K562 (cell line): ENCODE measurements at regions not wholly inside any gene's neighbourhood (a gene's known extent, or its start where the extent isn't known, plus 50 kb on each side); places are given as distances from the start of the nearest gene placed in this dataset.

Experiments
- ATAC-seq: fragments of 200-7000 bp; cut with Tn5 transposase; 3 replicates; pipeline ENCODE4 v1.9.1; 2020; ENCODE audit warnings: moderate library complexity
- BruUV-seq: library from RNA; stranded (reverse); fragments of 400-500 nt; replicated peaks from 2 replicates; lab custom pipeline; 2021; lab: Mats Ljungman, UMichigan
- CTCF ChIA-PET: fragments of 300-600 bp; formaldehyde crosslinking; extraction: SDS; loops from one replicate; lab custom pipeline; 2021; ENCODE audit warnings: low intra/inter-chr PET ratio; lab: Yijun Ruan, JAX
- POLR2A ChIA-PET: fragments of 300-600, 350-650 bp; sonication (Branson Sonifier 250); formaldehyde crosslinking; extraction: SDS; loops from one replicate; lab custom pipeline; 2021; ENCODE audit warnings: antibody characterized with exemption, inconsistent platforms; lab: Yijun Ruan, JAX
- DNase-seq, 4 experiments: peaks; one replicate each; pipeline versions ENCODE4 v3.0.0 to v3.0.0-alpha.2; 2011 to 2018; ENCODE audit warnings: low spot score in 3 of 4, mixed read lengths in 3 of 4; ENCODE audit errors: extremely low read depth in 1 of 4
- FAIRE-seq: peaks from 2 replicates; lab custom pipeline; 2011; peaks lifted over from hg19 to GRCh38; lab: Jason Lieb, UNC
- H2AFZ ChIP-seq: 2 replicates; pipeline ENCODE4 v1.6.0; 2011; ENCODE audit warnings: low read depth, low read length, control low read depth, inconsistent platforms
- H3K27ac ChIP-seq: fragments of 200-600 bp; 3 replicates; pipeline ENCODE4 v1.8.0; 2011; ENCODE audit warnings: low read depth, mild to moderate bottlenecking, control low read depth, inconsistent platforms, low read length, moderate library complexity, mixed read lengths; ENCODE audit errors: extremely low read depth
- H3K27me3 ChIP-seq, 2 experiments: fragments of 300-600 bp in 1 of 2; 2 replicates in 1 of 2; 3 replicates in 1 of 2; pipeline versions ENCODE4 v1.6.0 to v1.8.0; 2011; ENCODE audit warnings: inconsistent platforms in 2 of 2, low read length in 2 of 2, mild to moderate bottlenecking in 1 of 2, mixed read lengths in 1 of 2, moderate library complexity in 1 of 2; ENCODE audit not compliant: control insufficient read depth in 2 of 2, insufficient read depth in 2 of 2
- H3K36me3 ChIP-seq: fragments of 300-600 bp; 3 replicates; pipeline ENCODE4 v1.8.0; 2011; ENCODE audit warnings: mild to moderate bottlenecking, low read length, inconsistent platforms; ENCODE audit not compliant: control insufficient read depth, insufficient read depth
- H3K4me1 ChIP-seq, 2 experiments: fragments of 200-600 bp in 1 of 2; replicated peaks in 1 of 2; 2 replicates in 1 of 2; 3 replicates in 1 of 2; pipeline versions ENCODE4 v1.5.1 to v1.8.0; 2011; ENCODE audit warnings: inconsistent platforms in 2 of 2, low read length in 2 of 2, mild to moderate bottlenecking in 1 of 2, mixed read lengths in 1 of 2, moderate library complexity in 1 of 2; ENCODE audit not compliant: control insufficient read depth in 2 of 2, insufficient read depth in 2 of 2
- H3K4me2 ChIP-seq: 2 replicates; pipeline ENCODE4 v1.6.1; 2011; ENCODE audit warnings: low read length, control low read depth, inconsistent platforms, mixed read lengths; ENCODE audit not compliant: insufficient read depth
- H3K4me3 ChIP-seq: fragments of 200-600 bp; sonication (generic), shearing (Covaris generic); 2 replicates; pipeline ENCODE4 v1.5.1; 2016; ENCODE audit warnings: control low read depth, inconsistent platforms
- H3K79me2 ChIP-seq: fragments of 200-600 bp; 3 replicates; pipeline ENCODE4 v1.8.0; 2011; ENCODE audit warnings: low read length, inconsistent platforms; ENCODE audit not compliant: control insufficient read depth, insufficient read depth
- H3K9ac ChIP-seq, 2 experiments: 2 replicates each; pipeline versions ENCODE4 v1.6.0 to v1.6.1; 2011; ENCODE audit warnings: low read depth in 2 of 2, low read length in 2 of 2, control low read depth in 1 of 2, inconsistent platforms in 1 of 2, mild to moderate bottlenecking in 1 of 2, mixed read lengths in 1 of 2; ENCODE audit not compliant: insufficient read depth in 1 of 2
- H3K9me1 ChIP-seq: one replicate; pipeline ENCODE4 v1.6.0; 2011; ENCODE audit warnings: inconsistent platforms, mild to moderate bottlenecking, low read length, moderate library complexity; ENCODE audit not compliant: control insufficient read depth, insufficient read depth
- H3K9me3 ChIP-seq: replicated peaks from 2 replicates; pipeline ENCODE4 v1.5.1; 2011; ENCODE audit warnings: low read depth, low read length, inconsistent platforms; ENCODE audit not compliant: control insufficient read depth, insufficient read depth
- H4K20me1 ChIP-seq: replicated peaks from 2 replicates; pipeline ENCODE4 v1.6.1; 2011; ENCODE audit warnings: low read length, inconsistent platforms, mixed read lengths; ENCODE audit not compliant: control insufficient read depth, insufficient read depth
- CC2D1A ChIP-seq: fragments of 450-650 bp; IDR thresholded peaks from 2 replicates; pipeline ENCODE4 v1.6.1; 2017; ENCODE audit warnings: mild to moderate bottlenecking
- DMBX1 ChIP-seq: fragments of 250-450 bp; sonication (Bioruptor Pico); IDR thresholded peaks from 2 replicates; pipeline ENCODE4 v1.8.0; 2022; ENCODE audit warnings: inconsistent platforms, mild to moderate bottlenecking, moderate library complexity, borderline replicate concordance
- ELF1 ChIP-seq: fragments of 200-800 bp; sonication (Bioruptor generic); IDR thresholded peaks from 2 replicates; pipeline ENCODE4 v1.6.1; 2016; ENCODE audit warnings: missing genetic modification characterization, missing compliant biosample characterization
- ELF4 ChIP-seq: fragments of 450-650 bp; formaldehyde crosslinking; IDR thresholded peaks from 2 replicates; pipeline ENCODE4 v1.4.0; 2022; ENCODE audit warnings: missing genetic modification characterization
- HDGF ChIP-seq: fragments of 450-650 bp; IDR thresholded peaks from 2 replicates; pipeline ENCODE4 v1.6.1; 2016
- MED1 ChIP-seq: sonication (generic); formaldehyde crosslinking; IDR thresholded peaks from 2 replicates; pipeline ENCODE4 v1.8.1; 2023; ENCODE audit warnings: missing genetic modification reagents, borderline replicate concordance
- NFYB ChIP-seq: IDR thresholded peaks from 2 replicates; pipeline ENCODE4 v1.6.1; 2011; ENCODE audit warnings: mild to moderate bottlenecking, moderate library complexity; ENCODE audit not compliant: insufficient read length; ENCODE audit errors: extremely low read depth
- NR1H2 ChIP-seq: sonication (generic); formaldehyde crosslinking; IDR thresholded peaks from 2 replicates; pipeline ENCODE4 v1.4.0; 2020; ENCODE audit warnings: mild to moderate bottlenecking, missing genetic modification reagents
- RAD21 ChIP-seq, 2 experiments: fragments of 250-450 bp in 1 of 2; fragments of 450-650 bp in 1 of 2; sonication (Bioruptor Pico) in 1 of 2; formaldehyde crosslinking in 1 of 2; IDR thresholded peaks in 1 of 2; conservative IDR thresholded peaks in 1 of 2; 2 replicates each; pipeline versions ENCODE4 v1.4.0 to v1.8.0; 2020 to 2022; ENCODE audit warnings: mild to moderate bottlenecking in 2 of 2, moderate library complexity in 1 of 2
- SRSF7 ChIP-seq: fragments of 200-400 bp; formaldehyde crosslinking; optimal IDR thresholded peaks from 2 replicates; pipeline ENCODE3; 2017; ENCODE audit warnings: mild to moderate bottlenecking, low read depth, low read length
- ZNF561 ChIP-seq: fragments of 450-650 bp; formaldehyde crosslinking; conservative IDR thresholded peaks from 2 replicates; pipeline ENCODE4 v1.4.0; 2020; ENCODE audit warnings: mild to moderate bottlenecking, moderate library complexity
- ZNF76 ChIP-seq: fragments of 250-450 bp; sonication (Bioruptor Pico); IDR thresholded peaks from 2 replicates; pipeline ENCODE4 v1.4.0; 2020; ENCODE audit warnings: mild to moderate bottlenecking, moderate library complexity, borderline replicate concordance
- ZNF785 ChIP-seq: fragments of 250-450 bp; sonication (Bioruptor Pico); IDR thresholded peaks from 2 replicates; pipeline ENCODE4 v1.4.0; 2020; ENCODE audit warnings: mild to moderate bottlenecking
- WGBS: fragments of 100-300 bp; shearing (Covaris generic); methylation state at CpG from one replicate; pipeline ENCODE4 v1.1.6; 2016; ENCODE audit warnings: low coverage, mixed read lengths; ENCODE audit not compliant: insufficient coverage; ENCODE audit errors: missing lambda C conversion rate; 5-methylcytosine and 5-hydroxymethylcytosine counted together
- in situ Hi-C: fragments of 300-500 bp; cut with MboI; formaldehyde crosslinking; loops from 4 replicates; pipeline ENCODE4 v1.15.0; 2018; ENCODE audit warnings: inconsistent platforms, mixed read lengths
- intact Hi-C: fragments of 100-400 bp; cut with micrococcal nuclease; formaldehyde crosslinking; loops from 2 replicates; pipeline ENCODE4 v1.14.2; 2022
- TF ChIP-seq, protein P1 (sequence below): sonication (generic); formaldehyde crosslinking; IDR thresholded peaks from 2 replicates; pipeline ENCODE4 v1.8.1; 2022; ENCODE audit warnings: missing genetic modification reagents
- TF ChIP-seq, protein P2 (sequence below): sonication (generic); formaldehyde crosslinking; IDR thresholded peaks from 2 replicates; pipeline ENCODE4 v1.8.0; 2022; ENCODE audit warnings: missing genetic modification reagents, mild to moderate bottlenecking, borderline replicate concordance
- TF ChIP-seq, protein P3 (sequence below): fragments of 450-650 bp; IDR thresholded peaks from 2 replicates; pipeline ENCODE4 v1.6.1; 2017; ENCODE audit warnings: antibody characterized with exemption

DNA sequence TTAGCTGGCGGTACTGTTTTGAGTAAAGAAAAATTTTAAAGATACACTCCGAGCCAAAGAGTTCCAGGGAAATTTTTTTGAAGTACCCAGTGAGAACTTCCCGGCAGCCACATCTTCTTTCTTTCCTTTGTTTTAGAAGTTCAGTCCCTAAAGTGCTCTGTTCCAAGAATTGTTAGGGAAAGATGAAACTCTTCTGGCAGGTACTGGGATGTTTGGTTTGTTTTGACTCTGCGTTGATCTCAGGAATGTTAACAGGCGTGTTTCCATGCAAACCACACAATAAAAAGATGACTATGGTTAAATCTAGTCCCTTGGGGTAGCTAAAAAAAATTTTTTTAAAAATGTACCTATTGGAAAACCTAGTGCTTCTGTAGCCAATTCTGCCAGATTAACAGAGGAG is 224.7 kb upstream of the PHYHIPL start:
- TF ChIP-seq ZNF76 (no peak), ELF1 (tag) (no peak), HDGF (no peak), ZNF561 (CRISPR knock-in tag) (no peak), MED1 (CRISPR knock-in tag) (no peak), ZNF785 (CRISPR knock-in tag) (no peak), SRSF7 (no peak), RAD21 (CRISPR knock-in tag; conservative IDR thresholded peaks at IDR 0.05 in 1 of 2, IDR thresholded peaks at IDR 0.05 in 1 of 2) (no peak), NR1H2 (no peak), DMBX1 (CRISPR knock-in tag) (no peak), NFYB (no peak), CC2D1A (no peak), ELF4 (no peak)
- TF ChIP-seq, protein P1, sequence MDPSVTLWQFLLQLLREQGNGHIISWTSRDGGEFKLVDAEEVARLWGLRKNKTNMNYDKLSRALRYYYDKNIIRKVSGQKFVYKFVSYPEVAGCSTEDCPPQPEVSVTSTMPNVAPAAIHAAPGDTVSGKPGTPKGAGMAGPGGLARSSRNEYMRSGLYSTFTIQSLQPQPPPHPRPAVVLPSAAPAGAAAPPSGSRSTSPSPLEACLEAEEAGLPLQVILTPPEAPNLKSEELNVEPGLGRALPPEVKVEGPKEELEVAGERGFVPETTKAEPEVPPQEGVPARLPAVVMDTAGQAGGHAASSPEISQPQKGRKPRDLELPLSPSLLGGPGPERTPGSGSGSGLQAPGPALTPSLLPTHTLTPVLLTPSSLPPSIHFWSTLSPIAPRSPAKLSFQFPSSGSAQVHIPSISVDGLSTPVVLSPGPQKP (CRISPR knock-in tag) = no peak
- TF ChIP-seq, protein P2, sequence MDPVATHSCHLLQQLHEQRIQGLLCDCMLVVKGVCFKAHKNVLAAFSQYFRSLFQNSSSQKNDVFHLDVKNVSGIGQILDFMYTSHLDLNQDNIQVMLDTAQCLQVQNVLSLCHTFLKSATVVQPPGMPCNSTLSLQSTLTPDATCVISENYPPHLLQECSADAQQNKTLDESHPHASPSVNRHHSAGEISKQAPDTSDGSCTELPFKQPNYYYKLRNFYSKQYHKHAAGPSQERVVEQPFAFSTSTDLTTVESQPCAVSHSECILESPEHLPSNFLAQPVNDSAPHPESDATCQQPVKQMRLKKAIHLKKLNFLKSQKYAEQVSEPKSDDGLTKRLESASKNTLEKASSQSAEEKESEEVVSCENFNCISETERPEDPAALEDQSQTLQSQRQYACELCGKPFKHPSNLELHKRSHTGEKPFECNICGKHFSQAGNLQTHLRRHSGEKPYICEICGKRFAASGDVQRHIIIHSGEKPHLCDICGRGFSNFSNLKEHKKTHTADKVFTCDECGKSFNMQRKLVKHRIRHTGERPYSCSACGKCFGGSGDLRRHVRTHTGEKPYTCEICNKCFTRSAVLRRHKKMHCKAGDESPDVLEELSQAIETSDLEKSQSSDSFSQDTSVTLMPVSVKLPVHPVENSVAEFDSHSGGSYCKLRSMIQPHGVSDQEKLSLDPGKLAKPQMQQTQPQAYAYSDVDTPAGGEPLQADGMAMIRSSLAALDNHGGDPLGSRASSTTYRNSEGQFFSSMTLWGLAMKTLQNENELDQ (CRISPR knock-in tag) = no peak
- TF ChIP-seq, protein P3, sequence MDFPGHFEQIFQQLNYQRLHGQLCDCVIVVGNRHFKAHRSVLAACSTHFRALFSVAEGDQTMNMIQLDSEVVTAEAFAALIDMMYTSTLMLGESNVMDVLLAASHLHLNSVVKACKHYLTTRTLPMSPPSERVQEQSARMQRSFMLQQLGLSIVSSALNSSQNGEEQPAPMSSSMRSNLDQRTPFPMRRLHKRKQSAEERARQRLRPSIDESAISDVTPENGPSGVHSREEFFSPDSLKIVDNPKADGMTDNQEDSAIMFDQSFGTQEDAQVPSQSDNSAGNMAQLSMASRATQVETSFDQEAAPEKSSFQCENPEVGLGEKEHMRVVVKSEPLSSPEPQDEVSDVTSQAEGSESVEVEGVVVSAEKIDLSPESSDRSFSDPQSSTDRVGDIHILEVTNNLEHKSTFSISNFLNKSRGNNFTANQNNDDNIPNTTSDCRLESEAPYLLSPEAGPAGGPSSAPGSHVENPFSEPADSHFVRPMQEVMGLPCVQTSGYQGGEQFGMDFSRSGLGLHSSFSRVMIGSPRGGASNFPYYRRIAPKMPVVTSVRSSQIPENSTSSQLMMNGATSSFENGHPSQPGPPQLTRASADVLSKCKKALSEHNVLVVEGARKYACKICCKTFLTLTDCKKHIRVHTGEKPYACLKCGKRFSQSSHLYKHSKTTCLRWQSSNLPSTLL = no peak

More for the DNA sequence above, 224.7 kb upstream of the PHYHIPL start:
- Histone ChIP-seq H2AFZ (no peak overlapping the region), H3K9ac (no peak overlapping the region), H3K4me1 (no peaks in the 10 kb centered on the region), H3K4me3 (no peak overlapping the region), H3K36me3 (no peaks in the 10 kb centered on the region), H3K4me2 (no peak overlapping the region), H3K27ac (no peak overlapping the region), H3K79me2 (no peaks in the 10 kb centered on the region), H3K27me3 (no peaks in the 10 kb centered on the region), H3K9me3 (no peaks in the 10 kb centered on the region), H4K20me1 (no peaks in the 10 kb centered on the region), H3K9me1 (no peaks in the 10 kb centered on the region)
- 3% methylated on average over 5 of the region's 5 CpGs for WGBS
- FAIRE-seq (no peak), ATAC-seq (no peak), DNase-seq (no peak)
- BruUV-seq = no TSS peak
- in situ Hi-C loops = loop anchor here (25.0 kb wide), 1 partner anchor 861 kb away; no protein-coding TSS in a partner anchor
- CTCF ChIA-PET = interaction anchor here (1.4 kb wide), 1 partner anchor 671 kb away, joined by 5 read pairs; no protein-coding TSS in a partner anchor
- POLR2A ChIA-PET = interaction anchor here (0.6 to 0.7 kb wide), 2 partner anchors 16 to 671 kb away, joined by 3 to 4 read pairs; no protein-coding TSS in a partner anchor
- intact Hi-C loops = loop anchor here (2.0 kb wide), 1 partner anchor 671 kb away; no protein-coding TSS in a partner anchor
